Keratinocyte (primary cell): ENCODE measurements at regions not wholly inside any gene's neighbourhood (a gene's known extent, or its start where the extent isn't known, plus 50 kb on each side); places are given as distances from the start of the nearest gene placed in this dataset.

Source experiments
- DNase-seq: peaks from one replicate; pipeline ENCODE4 v3.0.0-alpha.2; 2011; ENCODE audit warnings: low read depth, missing footprints, low spot score
- FAIRE-seq: peaks from 2 replicates; lab custom pipeline; 2011; peaks lifted over from hg19 to GRCh38; lab: Jason Lieb, UNC
- H2AFZ ChIP-seq: 2 replicates; pipeline ENCODE4 v1.6.0; 2012; ENCODE audit warnings: low read length, control low read depth, inconsistent platforms; ENCODE audit not compliant: control insufficient read depth
- H3K27ac ChIP-seq: 2 replicates; pipeline ENCODE4 v1.5.1; 2011; ENCODE audit warnings: low read length; ENCODE audit not compliant: control insufficient read depth, insufficient read depth
- H3K27me3 ChIP-seq: 3 replicates; pipeline ENCODE4 v1.6.0; 2011; ENCODE audit warnings: low read length; ENCODE audit not compliant: control insufficient read depth, insufficient read depth; ENCODE audit errors: extremely low read depth
- H3K36me3 ChIP-seq, 2 experiments: 2 replicates in 1 of 2; 3 replicates in 1 of 2; pipeline ENCODE4 v1.5.1; 2011; ENCODE audit warnings: low read length in 2 of 2, mild to moderate bottlenecking in 1 of 2; ENCODE audit not compliant: control insufficient read depth in 2 of 2, insufficient read depth in 2 of 2; ENCODE audit errors: extremely low read depth in 1 of 2
- H3K4me1 ChIP-seq: 3 replicates; pipeline ENCODE4 v1.5.1; 2011; ENCODE audit warnings: low read length; ENCODE audit not compliant: control insufficient read depth, insufficient read depth; ENCODE audit errors: extremely low read depth
- H3K4me2 ChIP-seq: 3 replicates; pipeline ENCODE4 v1.6.0; 2011; ENCODE audit warnings: low read depth, low read length; ENCODE audit not compliant: control insufficient read depth, insufficient read depth; ENCODE audit errors: extremely low read depth
- H3K4me3 ChIP-seq, 3 experiments: fragments of 200-600 bp in 1 of 3; sonication (generic) in 1 of 3; 2 replicates in 2 of 3; 3 replicates in 1 of 3; pipeline ENCODE4 v1.5.1; 2011 to 2016; ENCODE audit warnings: low read length in 3 of 3, mild to moderate bottlenecking in 3 of 3, control low read depth in 2 of 3, inconsistent platforms in 1 of 3, low read depth in 1 of 3, mixed read lengths in 1 of 3, mixed run types in 1 of 3, moderate library complexity in 1 of 3; ENCODE audit not compliant: control insufficient read depth in 2 of 3, insufficient read depth in 2 of 3; ENCODE audit errors: extremely low read depth in 1 of 3
- H3K79me2 ChIP-seq: 2 replicates; pipeline ENCODE4 v1.6.0; 2012; ENCODE audit warnings: low read length; ENCODE audit not compliant: control insufficient read depth, insufficient read depth
- H3K9ac ChIP-seq: 3 replicates; pipeline ENCODE4 v1.6.0; 2011; ENCODE audit warnings: low read length; ENCODE audit not compliant: control insufficient read depth, insufficient read depth; ENCODE audit errors: extremely low read depth
- H3K9me1 ChIP-seq: 3 replicates; pipeline ENCODE4 v1.6.0; 2011; ENCODE audit warnings: low read length; ENCODE audit not compliant: control insufficient read depth, insufficient read depth; ENCODE audit errors: extremely low read depth
- H3K9me3 ChIP-seq: 2 replicates; pipeline ENCODE4 v1.5.1; 2012; ENCODE audit warnings: low read depth, low read length; ENCODE audit not compliant: control insufficient read depth
- H4K20me1 ChIP-seq: 3 replicates; pipeline ENCODE4 v1.6.0; 2011; ENCODE audit warnings: low read length; ENCODE audit not compliant: control insufficient read depth, insufficient read depth; ENCODE audit errors: extremely low read depth
- CTCF ChIP-seq, 3 experiments: IDR thresholded peaks in 1 of 3; conservative IDR thresholded peaks in 1 of 3; optimal IDR thresholded peaks in 1 of 3; 2 replicates in 2 of 3; 3 replicates in 1 of 3; pipeline versions ENCODE3 to v1.5.1; 2011; ENCODE audit warnings: low read length in 3 of 3, mild to moderate bottlenecking in 3 of 3, moderate library complexity in 2 of 3, control low read depth in 1 of 3, inconsistent platforms in 1 of 3; ENCODE audit not compliant: insufficient read depth in 2 of 3; ENCODE audit errors: extremely low read depth in 1 of 3
- EZH2 ChIP-seq: IDR thresholded peaks from one replicate; pipeline ENCODE4 v1.6.1; 2012; ENCODE audit warnings: inconsistent platforms, mild to moderate bottlenecking, low read length, moderate library complexity
- dilution Hi-C: fragments of 300-500 bp; cut with MboI; formaldehyde crosslinking; loops from one replicate; pipeline ENCODE4 v1.7.0; 2020; ENCODE audit warnings: low sequenced_read_pairs; ENCODE audit not compliant: extremely low pct_ligation_motif_present

- no peaks in the 10 kb centered on the region for H3K9me3 ChIP-seq
- H3K79me2 ChIP-seq, result no peaks in the 10 kb centered on the region
- no peaks in the 10 kb centered on the region for H3K27me3 ChIP-seq
- no peaks in the 10 kb centered on the region for H3K9me1 ChIP-seq
- no peaks in the 10 kb centered on the region for H3K4me1 ChIP-seq
- H4K20me1 ChIP-seq, result no peaks in the 10 kb centered on the region
- no peak overlapping the region for H3K9ac ChIP-seq
- H3K36me3 ChIP-seq, result no peaks in the 10 kb centered on the region
- no peak overlapping the region for H3K4me3 ChIP-seq
- no peak overlapping the region for H3K27ac ChIP-seq
- no peak overlapping the region for H3K4me2 ChIP-seq
- FAIRE-seq (no peak), DNase-seq (no peak)
- dilution Hi-C loops, result no loop called here
- TF ChIP-seq EZH2 (no peak), CTCF (optimal IDR thresholded peaks at IDR 0.05 in 1 of 3, IDR thresholded peaks at IDR 0.05 in 1 of 3, conservative IDR thresholded peaks at IDR 0.05 in 1 of 3; ENCODE audit: extremely low read depth in 1 of 3, insufficient read depth in 2 of 3, low read length in 3 of 3) (no peak)
- no peak overlapping the region for H2AFZ ChIP-seq
These were observed 588.3 kb downstream of the DNAH5 start for GRCh38 chr5:13356226-13356625.

DNA sequence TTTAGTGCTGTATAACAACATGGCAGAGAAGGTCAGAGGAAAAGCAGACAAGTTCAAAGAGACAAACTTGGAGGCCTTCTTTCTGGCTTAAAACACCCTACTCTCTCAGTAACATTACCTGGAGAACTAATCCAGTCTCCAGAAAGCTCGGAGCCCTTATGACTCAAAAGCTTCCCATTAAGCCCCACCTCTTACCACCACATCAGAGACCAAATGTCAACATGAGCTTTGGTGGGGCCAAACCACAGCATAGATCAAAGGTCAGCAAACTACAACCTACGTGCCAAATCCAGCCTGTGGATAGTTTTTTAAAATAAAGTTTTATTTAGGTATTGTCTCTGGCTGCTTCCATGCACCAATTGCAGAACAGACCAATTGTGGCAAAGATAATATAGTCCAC lies 589.9 kb downstream of the DNAH5 start:
- no peak for TF ChIP-seq EZH2
- no peak for TF ChIP-seq CTCF (optimal IDR thresholded peaks at IDR 0.05 in 1 of 3, IDR thresholded peaks at IDR 0.05 in 1 of 3, conservative IDR thresholded peaks at IDR 0.05 in 1 of 3; ENCODE audit: extremely low read depth in 1 of 3, insufficient read depth in 2 of 3, low read length in 3 of 3)
- Histone ChIP-seq H3K27ac (no peak overlapping the region), H2AFZ (no peak overlapping the region), H4K20me1 (no peaks in the 10 kb centered on the region), H3K4me2 (no peak overlapping the region), H3K4me1 (no peaks in the 10 kb centered on the region), H3K36me3 (no peaks in the 10 kb centered on the region), H3K27me3 (no peaks in the 10 kb centered on the region), H3K9me3 (no peaks in the 10 kb centered on the region), H3K9ac (no peak overlapping the region), H3K4me3 (no peak overlapping the region), H3K9me1 (no peaks in the 10 kb centered on the region), H3K79me2 (no peaks in the 10 kb centered on the region)
- no peak for DNase-seq
- FAIRE-seq, result no peak
- dilution Hi-C loops, result no loop called here
